ENCODE measurements at regions not wholly inside any gene's neighbourhood (a gene's known extent, or its start where the extent isn't known, plus 50 kb on each side); places are given as distances from the start of the nearest gene placed in this dataset.
A peak's percentile ranks its signal among the peaks of the same experiment; 100 is the strongest.

GRCh38 chr7:116139807-116140206 is 70.5 kb upstream of the TES start:
- no peak overlapping the region for H3K27ac Mint-ChIP-seq
- ATAC-seq (no peak), DNase-seq (no peak)
- H3K4me1 Mint-ChIP-seq: peaks cover 10 to 19% of the 10 kb centered on the region in 2 donors
- Histone ChIP-seq H3K36me3 (ENCODE audit: control insufficient read depth, insufficient read depth, low read length) (no peaks in the 10 kb centered on the region), H3K4me3 (ENCODE audit: low read length) (no peak overlapping the region), H3K4me1 (ENCODE audit: control insufficient read depth, insufficient read depth, low read length) (no peaks in the 10 kb centered on the region), H3K27me3 (ENCODE audit: control insufficient read depth, insufficient read depth, low read length) (no peaks in the 10 kb centered on the region), H3K27ac (ENCODE audit: low read length) (no peak overlapping the region), H3K9me3 (ENCODE audit: control insufficient read depth, insufficient read depth, low read length) (no peaks in the 10 kb centered on the region)
- H3K9me3 Mint-ChIP-seq: no peaks in the 10 kb centered on the region
- intact Hi-C loops (cut with micrococcal nuclease): no loop called here
- TF ChIP-seq, protein P1, sequence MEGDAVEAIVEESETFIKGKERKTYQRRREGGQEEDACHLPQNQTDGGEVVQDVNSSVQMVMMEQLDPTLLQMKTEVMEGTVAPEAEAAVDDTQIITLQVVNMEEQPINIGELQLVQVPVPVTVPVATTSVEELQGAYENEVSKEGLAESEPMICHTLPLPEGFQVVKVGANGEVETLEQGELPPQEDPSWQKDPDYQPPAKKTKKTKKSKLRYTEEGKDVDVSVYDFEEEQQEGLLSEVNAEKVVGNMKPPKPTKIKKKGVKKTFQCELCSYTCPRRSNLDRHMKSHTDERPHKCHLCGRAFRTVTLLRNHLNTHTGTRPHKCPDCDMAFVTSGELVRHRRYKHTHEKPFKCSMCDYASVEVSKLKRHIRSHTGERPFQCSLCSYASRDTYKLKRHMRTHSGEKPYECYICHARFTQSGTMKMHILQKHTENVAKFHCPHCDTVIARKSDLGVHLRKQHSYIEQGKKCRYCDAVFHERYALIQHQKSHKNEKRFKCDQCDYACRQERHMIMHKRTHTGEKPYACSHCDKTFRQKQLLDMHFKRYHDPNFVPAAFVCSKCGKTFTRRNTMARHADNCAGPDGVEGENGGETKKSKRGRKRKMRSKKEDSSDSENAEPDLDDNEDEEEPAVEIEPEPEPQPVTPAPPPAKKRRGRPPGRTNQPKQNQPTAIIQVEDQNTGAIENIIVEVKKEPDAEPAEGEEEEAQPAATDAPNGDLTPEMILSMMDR (IDR thresholded peaks at IDR 0.05): no peak
- no peaks in the 10 kb centered on the region for H3K27me3 Mint-ChIP-seq (ENCODE audit: low read depth in 2 of 2)
- no peak overlapping the region for H3K4me3 Mint-ChIP-seq
- H3K36me3 Mint-ChIP-seq: no peaks in the 10 kb centered on the region

DNA sequence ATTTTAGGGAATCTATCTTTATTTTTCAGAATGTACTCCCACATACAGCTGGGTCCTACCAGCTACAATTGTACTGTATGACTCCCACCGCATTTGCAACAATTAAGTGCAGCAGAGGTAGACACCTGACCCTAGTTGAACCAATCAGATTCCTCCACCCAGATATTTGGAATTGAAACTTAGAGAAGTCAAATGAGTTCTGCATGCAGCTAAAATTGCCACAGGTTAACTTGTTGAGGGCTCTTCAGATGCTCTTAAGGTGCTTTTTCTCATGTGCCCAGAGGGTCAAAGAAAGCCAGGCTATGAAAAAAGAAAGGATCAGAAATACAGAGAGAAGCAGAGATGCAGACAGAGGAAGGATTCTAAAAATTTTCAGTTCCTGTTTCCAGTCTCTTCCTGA is 68.0 kb upstream of the TES start:
- H3K4me1 ChIP-seq (ENCODE audit: control insufficient read depth, insufficient read depth, low read length): no peaks in the 10 kb centered on the region
- H3K4me1 Mint-ChIP-seq: peaks cover 18 to 26% of the 10 kb centered on the region in 2 donors
- H3K27me3 Mint-ChIP-seq (ENCODE audit: low read depth in 2 of 2): no peaks in the 10 kb centered on the region
- no peak overlapping the region for H3K27ac ChIP-seq (ENCODE audit: low read length)
- no peaks in the 10 kb centered on the region for H3K27me3 ChIP-seq (ENCODE audit: control insufficient read depth, insufficient read depth, low read length)
- H3K4me3 Mint-ChIP-seq: no peak overlapping the region
- TF ChIP-seq, protein P1 (IDR thresholded peaks at IDR 0.05): no peak
- H3K9me3 Mint-ChIP-seq: no peaks in the 10 kb centered on the region
- peak overlapping the region in 1 of 2 donors; percentile 53 for H3K27ac Mint-ChIP-seq
- H3K36me3 ChIP-seq (ENCODE audit: control insufficient read depth, insufficient read depth, low read length): no peaks in the 10 kb centered on the region
- ATAC-seq (no peak), DNase-seq (no peak)
- H3K36me3 Mint-ChIP-seq: no peaks in the 10 kb centered on the region
- H3K4me3 ChIP-seq (ENCODE audit: low read length): no peak overlapping the region
- WGBS (ENCODE audit: insufficient coverage): 100% methylated on average over 1 of the region's 1 CpG
- intact Hi-C loops (cut with micrococcal nuclease): no loop called here
- H3K9me3 ChIP-seq (ENCODE audit: control insufficient read depth, insufficient read depth, low read length): no peaks in the 10 kb centered on the region

DNA sequence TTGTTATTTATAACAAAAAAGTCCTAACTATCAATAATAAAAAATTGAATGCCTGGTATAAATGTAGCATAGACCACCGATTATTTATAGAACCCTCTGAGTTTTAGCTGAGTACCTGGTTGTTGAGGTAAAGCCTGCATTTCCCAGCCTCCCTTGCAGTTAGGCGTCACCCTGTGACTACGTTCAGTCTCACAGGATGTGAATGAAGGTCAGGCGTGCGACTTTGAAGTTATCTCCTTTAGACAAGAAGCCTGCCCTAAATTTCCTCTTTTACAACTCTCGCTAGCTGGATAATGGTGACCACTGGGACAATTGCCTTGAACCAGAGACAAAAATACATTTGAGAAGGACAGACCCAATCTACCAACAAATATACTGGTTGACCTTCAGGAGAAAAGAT is 67.5 kb upstream of the TES start:
- DNase-seq: peak in 1 of 2 donors; percentile 52
- peak overlapping the region; percentile 53 to 61 for H3K27ac Mint-ChIP-seq

More for the DNA sequence above, 67.5 kb upstream of the TES start:
- Histone ChIP-seq H3K36me3 (ENCODE audit: control insufficient read depth, insufficient read depth, low read length) (no peaks in the 10 kb centered on the region), H3K27me3 (ENCODE audit: control insufficient read depth, insufficient read depth, low read length) (no peaks in the 10 kb centered on the region), H3K9me3 (ENCODE audit: control insufficient read depth, insufficient read depth, low read length) (no peaks in the 10 kb centered on the region), H3K4me1 (ENCODE audit: control insufficient read depth, insufficient read depth, low read length) (no peaks in the 10 kb centered on the region), H3K4me3 (ENCODE audit: low read length) (no peak overlapping the region), H3K27ac (ENCODE audit: low read length) (no peak overlapping the region)
- Mint-ChIP-seq H3K4me3 (no peak overlapping the region), H3K9me3 (no peaks in the 10 kb centered on the region), H3K4me1 (peaks cover 18 to 26% of the 10 kb centered on the region in 2 donors), H3K27me3 (ENCODE audit: low read depth in 2 of 2) (no peaks in the 10 kb centered on the region), H3K36me3 (no peaks in the 10 kb centered on the region)
- intact Hi-C loops (cut with micrococcal nuclease): no loop called here
- TF ChIP-seq, protein P1 (IDR thresholded peaks at IDR 0.05): no peak
- peak; percentile 55 to 71 (median 70) for ATAC-seq
- WGBS (ENCODE audit: insufficient coverage): 30% methylated on average over 6 of the region's 6 CpGs

Measured in natural killer cell (primary cell).